Hematopoietic multipotent progenitor cell treated with erythropoietin and hydrocortisone succinate and interleukin-3 and kit ligand, for 8 days (in vitro differentiated cells): ENCODE measurements at regions not wholly inside any gene's neighbourhood (a gene's known extent, or its start where the extent isn't known, plus 50 kb on each side); places are given as distances from the start of the nearest gene placed in this dataset.
A peak's percentile ranks its signal among the peaks of the same experiment; 100 is the strongest.

Source experiments
- DNase-seq: peaks from one replicate; pipeline ENCODE4 v3.0.0-alpha.2; 2015

DNA sequence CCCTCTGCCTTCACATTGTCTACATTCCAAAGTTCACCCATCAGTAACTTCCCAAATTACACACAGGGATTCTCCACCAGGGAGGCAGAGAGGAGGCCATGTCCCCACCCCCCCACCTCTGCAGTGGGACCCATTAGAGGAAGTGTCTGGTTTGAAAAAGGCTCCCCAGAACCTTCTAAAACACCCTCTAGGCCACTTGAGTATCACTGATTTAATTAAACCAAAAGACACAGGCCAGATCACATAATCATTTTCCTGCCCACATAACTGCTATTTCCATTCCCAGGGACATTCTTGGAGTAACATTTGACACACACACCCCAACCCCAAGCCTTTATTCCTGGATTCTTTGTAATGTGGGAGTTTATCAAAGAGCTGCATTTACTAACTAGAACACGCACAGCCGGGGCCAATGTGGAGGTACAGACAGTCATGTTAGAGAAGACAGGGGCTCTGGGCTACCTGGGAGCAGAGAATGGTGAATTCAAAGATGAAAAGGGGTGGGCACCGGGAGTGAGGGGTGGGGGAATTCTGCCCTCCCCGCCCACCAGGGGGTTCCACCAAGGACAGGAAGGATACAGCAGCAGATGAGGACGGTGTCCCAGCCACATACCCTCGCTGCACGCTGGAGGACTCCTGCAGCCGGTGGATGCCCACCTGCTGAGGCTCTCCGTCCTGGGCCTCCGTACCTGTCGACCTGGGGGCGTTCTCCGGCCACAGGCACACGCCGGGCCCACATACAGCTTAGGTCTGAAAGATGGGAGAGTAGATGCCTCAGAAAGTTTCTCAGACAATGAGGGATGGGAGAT lies 201.4 kb upstream of the CTNNB1 start:
- DNase-seq, result no peak

DNA sequence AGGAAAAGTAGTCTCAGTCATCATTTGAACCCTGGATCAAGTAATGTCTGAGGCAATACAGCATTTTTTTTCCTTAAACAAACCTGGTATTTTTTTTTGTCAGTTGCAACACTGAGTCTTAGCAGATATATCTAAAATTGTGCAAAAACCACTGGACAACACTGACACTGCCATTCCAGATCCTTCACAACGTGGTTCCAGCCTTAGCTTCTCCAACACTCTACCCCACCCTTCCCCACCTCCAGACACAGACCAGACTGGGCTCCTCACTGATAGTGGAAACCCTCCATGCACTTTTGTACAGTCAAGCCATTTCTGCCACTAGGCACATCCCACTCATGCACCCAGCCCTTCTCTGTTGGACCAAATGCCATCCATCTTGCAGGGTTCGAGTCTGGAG lies 199.6 kb upstream of the CTNNB1 start:
- no peak for DNase-seq

DNA sequence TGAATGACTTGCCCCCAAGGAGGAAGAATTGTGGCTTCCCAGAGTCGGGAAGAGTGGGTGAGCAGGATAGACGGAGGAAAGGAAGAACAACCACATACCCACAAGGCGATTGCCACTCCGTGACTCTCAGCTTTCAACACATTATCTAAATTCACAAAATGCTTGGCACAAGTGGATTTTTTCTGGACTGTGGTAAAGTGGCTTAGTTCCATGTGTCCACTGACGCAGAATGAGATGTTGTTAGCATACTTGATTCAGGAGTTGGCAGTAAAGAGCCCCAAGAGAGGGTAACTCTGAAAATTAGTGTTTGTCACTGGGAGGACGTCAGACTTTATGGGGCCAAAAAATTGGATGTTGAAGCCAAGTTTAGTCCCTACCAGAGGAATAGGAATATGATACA lies 198.8 kb upstream of the CTNNB1 start:
- DNase-seq, result no peak

DNA sequence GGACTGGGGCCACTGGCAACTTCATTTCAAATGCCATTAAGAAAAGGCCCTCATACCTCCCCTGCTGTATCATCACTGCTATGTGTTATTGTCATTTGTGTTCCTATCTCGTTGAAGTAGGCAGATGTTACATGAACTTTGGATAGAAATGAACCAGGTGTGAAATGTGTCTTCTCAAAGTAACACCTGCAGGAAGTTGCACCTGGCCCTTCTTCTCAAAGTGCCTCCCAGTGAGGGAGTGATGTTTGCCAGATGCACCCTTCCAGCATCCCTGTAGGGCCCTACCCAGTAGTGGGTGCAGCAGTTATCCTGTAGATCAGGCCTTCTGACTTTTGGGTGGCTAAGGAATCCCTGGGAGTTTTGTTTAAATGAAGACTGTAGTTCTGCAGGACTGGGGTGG lies 197.7 kb upstream of the CTNNB1 start:
- no peak for DNase-seq

DNA sequence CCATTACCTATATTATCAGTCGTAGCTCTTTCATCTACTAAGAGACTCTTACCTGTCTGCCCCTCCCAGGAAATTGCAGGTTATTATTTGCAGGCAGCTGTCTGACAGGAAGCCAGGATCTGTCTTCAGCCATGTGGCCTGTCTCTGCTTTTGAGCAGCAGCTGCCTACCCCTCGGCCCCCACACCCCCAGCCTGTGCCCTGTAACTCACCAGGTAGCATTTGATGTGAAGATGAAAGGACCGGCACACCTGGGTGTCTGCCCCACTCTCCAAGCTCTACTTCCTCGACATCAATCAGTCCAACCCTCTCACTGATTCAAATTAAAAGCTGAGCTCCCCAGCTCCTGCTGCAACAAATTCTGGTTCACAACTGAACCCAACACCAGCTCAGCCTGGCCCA lies 197.2 kb upstream of the CTNNB1 start:
- no peak for DNase-seq

DNA sequence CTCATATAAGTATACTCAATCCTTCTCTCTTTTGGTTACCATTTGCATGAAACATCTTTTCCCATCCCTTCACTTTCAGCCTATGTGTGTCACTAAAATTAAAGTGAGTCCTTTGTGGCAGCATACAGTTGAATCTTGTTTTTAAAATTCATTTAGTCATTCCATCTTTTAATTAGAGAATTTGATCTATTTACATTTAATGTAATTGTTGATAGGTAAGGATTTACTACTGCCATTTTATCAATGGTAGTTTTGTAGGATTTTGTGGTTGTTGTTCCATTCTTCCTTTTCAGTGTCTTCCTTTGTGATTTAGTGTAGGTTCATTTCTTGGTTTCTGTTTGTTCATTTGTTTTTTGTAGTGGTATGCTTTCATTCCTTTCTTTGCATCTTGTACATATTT lies 191.9 kb upstream of the CTNNB1 start:
- DNase-seq, result no peak

DNA sequence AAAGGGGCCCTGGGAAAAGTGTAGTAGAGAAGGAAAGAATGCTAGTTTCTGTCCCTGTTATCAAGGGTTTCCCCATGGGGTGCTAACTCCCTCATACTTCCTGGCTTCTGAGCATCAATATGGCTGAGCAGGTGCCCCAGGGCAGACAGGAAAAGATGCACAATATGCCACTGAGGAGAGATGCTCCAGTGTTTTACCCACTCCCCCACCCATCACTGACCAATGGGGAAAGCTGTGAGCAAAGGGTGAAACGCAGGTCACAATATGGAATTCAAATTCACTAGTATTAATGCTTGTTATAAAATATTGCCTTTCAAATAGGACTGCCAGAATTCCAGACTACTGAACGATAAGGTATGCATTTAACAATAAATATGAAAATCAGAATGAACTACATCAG lies 187.5 kb upstream of the CTNNB1 start:
- DNase-seq, result no peak

DNA sequence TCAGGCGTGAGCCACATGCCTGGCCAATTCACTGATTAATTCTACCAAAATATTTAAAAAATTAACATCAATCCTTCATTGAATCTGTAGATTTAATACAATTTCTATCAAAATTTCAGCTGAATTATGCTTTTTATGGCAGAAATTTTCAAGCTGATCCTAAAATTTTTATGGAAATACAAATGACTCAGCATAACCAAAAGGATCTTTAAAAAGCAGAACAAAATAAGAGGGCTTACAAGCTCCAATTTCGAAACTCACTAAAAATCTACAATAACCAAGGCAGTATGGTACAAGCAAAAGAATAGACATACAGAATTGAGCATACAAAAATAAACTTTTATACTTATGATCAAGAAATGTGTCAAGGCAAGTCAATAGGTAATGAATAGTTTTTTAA lies 180.4 kb upstream of the CTNNB1 start:
- DNase-seq, result no peak

DNA sequence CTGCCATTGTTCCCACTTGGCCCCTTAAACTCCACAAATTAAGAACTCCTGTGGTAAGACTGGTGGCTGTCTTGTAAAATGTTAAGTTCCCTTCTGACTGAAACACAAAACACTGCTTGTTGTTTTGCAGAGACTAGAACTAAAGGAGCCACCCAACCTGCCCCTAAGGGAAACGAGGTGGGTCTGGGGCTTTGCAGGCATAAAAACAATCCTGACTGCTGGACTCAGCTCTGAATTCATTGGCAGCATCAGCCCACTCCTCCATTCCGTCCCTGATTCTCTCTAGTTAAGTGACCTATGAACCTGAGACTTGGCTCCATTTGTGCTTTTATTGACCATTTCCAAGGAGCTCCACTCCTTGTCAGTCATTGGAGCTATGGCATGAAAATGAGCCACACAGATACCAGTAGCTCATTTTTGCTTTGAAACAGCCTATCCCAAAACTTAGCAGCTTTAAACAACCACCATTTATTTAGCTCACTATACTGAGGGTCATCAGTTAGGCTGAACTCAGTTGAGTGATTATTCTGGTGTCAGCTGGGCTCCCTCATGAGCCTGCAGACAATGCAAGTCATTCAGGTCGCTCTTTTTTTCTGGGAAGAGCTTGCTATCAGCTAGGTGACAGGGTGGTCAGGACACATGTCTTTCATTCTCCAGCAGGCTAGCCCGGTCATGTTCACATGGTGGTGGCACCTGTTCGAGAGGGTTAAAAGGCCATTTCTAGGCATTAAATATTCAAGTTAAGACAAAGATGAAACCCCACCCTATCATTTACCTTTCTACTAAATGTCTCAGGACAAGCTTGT lies 175.1 kb upstream of the CTNNB1 start:
- DNase-seq, result no peak

DNA sequence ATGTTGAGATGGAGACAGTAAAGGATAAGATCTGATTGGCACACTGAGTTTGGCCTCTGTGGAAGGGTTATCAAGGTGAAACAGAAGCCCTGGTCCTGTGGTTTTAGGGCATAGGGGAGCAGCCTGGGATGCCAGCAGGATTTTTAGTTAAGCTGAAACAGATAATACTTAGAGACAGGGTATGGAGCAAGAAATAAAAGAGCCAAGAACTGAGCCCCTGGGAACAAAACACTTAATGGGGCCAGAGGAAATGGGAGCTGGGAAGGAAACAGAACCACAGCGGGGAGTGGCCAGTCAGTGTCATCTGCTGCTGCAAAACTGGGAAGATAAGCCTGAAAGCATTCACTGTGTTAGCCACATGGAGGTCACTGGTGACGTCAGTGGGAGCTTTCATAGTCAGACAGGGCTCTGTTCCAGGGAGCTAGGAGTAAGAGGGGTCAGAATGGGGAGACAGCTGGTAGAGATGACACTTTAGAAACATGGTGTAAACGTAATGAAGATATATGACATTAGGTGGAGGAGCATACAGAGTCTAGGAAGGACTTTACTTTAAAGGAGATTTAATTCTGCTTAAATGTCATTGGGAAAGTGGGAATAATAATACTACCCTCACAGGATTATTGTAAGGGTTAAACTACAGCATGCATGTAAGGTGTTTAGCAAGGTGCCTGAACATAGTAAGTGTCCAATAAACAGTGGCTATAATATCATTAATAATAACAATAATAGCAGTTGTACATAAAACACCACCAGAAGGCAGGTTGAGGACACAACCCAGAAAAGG lies 172.7 kb upstream of the CTNNB1 start:
- DNase-seq, result peak; percentile 52

DNA sequence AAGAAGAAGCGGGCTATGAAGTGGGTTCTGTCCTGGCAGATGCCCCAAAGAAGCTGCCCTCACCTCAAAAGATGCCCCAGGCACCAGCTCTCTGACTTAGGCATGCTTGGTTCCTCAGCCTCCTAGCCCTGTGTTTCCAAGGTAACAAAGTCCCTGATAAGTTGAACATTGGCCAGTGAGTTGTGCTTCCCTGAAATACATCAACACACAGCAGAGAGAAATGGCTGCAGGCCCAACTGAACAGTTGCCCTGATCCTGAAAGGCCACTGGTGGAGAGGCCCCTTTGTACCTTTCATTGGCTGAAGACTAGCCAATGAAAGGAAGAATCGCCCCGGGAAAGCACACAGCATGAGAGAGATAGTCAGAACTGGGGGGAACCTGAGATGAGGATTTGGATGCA lies 169.9 kb upstream of the CTNNB1 start:
- DNase-seq, result no peak

DNA sequence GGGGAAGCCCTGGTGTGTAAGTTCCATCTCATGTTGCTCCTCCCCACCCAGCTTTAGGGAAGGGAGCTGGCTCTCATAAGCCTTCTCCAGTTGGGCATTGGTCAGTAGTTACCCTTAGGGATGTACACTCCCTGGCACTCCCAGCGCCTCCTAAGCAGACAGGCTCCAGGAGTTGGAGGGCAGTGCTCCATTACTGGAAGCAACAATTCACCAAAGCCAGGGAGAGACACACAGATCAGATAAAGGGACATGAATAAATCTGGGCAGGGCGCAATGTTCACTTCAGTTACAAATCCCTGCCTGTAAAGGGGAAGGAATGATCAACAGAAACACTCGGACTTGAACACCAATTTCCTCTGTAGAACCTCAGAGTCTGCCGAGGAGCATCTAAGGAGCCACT lies 169.1 kb upstream of the CTNNB1 start:
- DNase-seq, result no peak

DNA sequence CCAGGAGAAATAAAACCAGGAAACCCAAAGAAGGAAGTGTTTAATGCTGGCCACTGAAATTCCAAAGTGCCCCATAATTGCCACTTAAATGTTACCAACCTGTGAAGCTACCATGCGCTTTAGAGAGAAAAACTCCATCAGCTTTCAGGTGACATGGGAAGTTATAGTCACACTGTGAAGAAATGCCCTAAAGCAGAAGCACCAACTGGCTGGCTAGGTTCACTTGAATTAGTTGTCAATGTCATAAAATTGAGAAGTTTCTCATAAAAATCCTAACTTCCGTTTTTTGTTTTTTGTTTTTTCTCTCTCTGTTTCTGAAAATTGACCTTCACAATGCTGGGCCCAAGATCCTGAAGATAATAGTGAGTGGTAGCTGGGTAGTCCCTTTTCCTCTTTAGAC lies 167.9 kb upstream of the CTNNB1 start:
- no peak for DNase-seq

DNA sequence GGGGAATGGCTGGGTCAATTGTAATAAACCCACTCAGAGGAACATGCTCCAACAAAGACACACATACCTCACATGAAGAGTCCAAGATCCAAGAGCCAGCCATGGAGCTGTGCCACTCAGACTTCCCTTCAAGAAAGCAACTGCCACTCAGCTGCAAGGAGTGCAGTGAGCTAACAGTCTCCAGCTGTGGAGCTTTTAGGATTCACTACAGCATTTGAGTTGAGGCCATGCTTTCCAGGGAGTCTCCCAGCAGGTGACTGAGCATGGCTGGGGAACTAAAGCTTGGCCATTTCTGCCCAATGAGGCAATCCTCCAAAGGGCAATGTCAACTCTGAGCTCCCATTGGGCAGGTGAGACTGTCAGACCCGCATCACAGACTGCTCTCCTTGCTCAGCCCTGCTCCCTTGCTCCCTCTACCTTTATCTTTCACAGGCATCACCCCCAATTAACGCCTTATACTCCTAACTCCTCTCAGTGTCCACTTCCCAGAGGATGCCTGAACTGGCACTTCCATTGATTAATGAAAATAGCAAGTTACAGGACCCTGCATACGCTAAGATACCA lies 165.3 kb upstream of the CTNNB1 start:
- DNase-seq, result no peak

DNA sequence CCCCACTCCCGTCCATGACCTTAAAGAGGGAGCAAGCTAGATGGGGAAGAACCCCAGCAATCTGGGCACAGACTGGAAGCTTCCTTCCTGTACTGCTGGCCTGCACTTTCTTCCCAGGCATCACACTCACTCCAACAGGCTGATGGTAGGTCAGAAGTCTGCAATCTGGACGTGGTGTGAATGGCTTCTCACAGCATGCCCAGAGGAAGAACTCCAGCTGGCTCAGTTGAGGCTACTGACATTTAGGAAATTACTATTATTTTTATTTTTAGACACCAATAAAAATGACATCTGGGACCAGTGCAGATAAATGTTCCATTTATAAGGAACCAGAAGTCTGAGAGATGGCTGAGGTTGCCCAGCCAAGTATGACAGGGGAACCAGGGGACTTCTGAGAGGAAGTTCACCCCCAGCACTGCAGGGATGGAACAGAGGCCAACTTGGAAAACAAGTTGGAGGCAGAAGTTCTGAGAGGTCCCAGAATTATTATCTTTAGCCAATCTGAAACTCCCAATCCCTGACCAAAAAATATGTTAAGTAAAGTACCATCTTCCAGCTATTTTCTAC lies 163.8 kb upstream of the CTNNB1 start:
- DNase-seq, result no peak

DNA sequence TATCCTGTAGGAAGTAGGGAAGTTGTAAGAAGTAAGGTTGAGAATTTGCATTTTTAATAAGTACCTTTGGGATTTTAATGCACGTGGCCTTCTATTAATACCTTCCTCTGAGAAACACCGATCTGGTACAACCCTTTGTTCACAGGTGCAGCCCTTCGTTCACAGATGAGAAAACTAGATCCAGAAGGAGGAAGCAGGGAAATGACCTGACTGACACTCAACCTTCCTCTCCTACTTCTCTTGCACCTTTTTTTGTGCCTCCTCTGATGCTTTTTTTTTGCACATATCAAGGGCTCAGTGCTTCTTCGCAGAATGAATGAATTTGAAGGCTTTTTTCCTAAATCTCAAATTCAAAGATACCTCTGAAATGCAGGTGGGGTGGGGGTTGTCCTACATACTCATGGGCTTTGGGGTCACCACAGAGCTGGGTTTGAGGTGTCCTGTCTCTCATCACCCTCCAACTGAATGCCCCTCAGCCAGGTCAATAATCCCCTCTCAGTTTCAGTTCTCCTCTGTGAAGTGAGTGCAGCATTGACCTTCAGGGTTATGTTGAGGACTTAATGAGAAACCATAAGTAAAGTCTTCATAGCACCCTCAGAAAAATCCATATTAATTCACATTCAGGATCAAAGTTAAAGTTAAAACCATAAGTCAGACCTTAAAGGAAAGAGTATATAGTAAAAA lies 161.5 kb upstream of the CTNNB1 start:
- DNase-seq, result no peak

DNA sequence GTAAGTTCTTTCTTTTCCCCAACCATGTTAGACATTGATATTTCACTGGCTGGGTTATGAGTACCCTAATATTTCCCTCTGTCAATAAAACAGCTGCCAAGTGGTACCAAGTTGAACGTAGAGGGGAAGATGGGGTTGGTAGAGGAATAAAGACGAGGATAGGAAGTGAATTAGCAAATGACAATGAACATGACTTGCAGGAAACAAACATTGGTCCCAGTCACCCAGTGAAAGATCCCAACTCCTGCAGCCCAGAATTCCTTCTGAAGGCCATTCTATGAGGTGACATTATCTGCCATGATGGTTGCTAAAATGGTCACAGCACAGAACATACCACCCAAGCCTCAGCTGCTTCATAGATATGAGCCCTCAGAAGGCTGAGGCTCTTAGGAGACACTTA lies 159.0 kb upstream of the CTNNB1 start:
- DNase-seq, result no peak

DNA sequence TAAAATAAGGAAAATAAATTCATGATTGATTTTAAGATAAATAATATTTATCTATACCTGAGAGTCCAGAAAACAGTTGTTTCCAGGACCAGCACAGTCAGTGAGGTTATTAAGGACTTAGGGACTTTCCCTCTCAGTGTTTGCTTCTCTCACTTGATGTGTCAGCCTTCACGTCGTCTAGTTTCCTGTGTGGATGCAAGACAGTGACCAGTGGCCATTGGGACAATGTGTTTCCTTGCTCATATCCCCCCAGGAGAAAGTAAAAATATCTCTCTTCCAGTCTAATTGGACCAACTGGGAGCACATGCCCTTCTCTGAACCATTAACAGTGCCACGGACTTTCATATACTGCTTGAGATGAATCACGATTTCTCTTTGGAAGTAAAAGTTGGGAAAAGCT lies 157.8 kb upstream of the CTNNB1 start:
- no peak for DNase-seq

DNA sequence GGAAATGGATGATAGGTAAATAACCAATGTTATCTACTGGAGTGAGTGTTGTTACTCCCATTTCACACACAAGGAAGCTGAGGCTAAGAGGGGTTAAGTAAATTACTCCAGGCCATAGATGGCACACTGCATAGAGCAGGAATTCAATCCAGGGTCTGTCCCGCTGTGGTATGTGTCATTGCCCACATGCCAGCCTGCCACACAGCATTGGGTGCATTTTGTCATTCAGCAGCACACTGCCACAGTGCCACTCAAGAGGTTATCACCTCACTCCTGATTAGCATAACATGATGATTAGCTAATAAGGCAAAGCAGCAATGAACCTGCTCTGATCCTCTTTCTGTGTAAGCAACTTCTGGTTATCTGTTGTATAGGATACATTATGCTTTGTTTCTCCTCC lies 157.4 kb upstream of the CTNNB1 start:
- no peak for DNase-seq

DNA sequence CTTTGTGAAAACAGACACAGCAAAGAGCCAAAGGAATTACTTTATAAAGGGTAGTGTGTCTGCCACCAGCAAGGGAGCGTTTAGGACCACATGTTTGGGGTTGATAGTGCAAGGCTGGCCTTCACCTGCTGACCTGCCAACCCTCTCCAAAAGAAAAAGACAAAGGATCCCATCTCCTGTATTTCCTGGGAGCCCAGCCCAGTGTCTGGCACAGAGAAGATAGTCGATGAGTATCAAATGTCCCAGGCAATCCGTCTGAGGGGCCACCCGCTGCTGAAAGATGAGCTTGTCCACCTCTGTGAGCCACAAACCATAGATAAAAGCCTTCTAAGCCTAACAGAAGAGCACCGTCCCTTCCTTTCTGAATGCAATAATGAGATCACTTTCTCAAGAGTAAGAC lies 154.8 kb upstream of the CTNNB1 start:
- no peak for DNase-seq

DNA sequence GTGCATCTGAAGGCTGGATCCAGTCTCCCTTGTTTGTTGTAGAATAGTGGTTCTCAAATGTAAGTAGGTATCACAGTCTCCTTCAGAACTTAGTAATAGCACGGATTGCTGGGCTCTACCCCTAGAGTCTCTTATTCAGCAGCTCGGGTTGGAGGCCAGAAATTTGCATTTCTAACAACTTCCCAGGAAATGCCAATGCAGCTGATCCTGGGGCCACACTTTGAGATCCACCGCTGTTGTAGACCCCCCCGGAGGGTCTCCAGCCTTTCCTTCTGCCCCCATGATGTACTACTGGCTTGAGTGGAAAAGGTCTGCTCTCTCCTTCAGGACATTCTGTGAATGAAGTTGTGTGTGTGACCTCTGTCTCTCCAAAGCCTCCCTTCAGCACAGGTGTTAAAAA lies 153.8 kb upstream of the CTNNB1 start:
- DNase-seq, result no peak

DNA sequence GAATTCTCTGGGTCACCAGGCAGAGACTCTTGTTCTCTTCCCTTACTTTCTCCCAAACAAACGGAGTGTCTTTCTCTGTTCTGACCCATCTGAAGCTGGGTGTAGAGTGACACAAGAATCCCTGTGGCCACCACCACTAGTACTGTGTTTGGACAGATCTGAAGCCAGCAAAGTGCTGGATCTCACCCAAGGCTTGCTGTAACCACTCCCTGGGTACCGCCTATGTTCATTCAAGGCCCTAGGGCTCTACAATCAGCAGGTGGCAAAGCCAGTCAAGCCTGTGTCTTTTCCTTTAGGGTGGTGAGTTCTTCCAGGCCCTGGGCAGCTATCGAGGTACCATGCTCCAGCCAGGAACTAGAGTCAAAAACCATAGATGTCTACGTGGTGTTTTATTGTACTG lies 149.2 kb upstream of the CTNNB1 start:
- DNase-seq, result no peak
